22Rv1 (cell line): ENCODE measurements at regions not wholly inside any gene's neighbourhood (a gene's known extent, or its start where the extent isn't known, plus 50 kb on each side); places are given as distances from the start of the nearest gene placed in this dataset.

Experiments used
- ZFX ChIP-seq: fragments of 450-650 bp; IDR thresholded peaks from 2 replicates; pipeline ENCODE4 v1.6.1; 2017; ENCODE audit warnings: antibody characterized with exemption, borderline replicate concordance
- TF ChIP-seq, protein P1 (sequence below): fragments of 450-650 bp; IDR thresholded peaks from 2 replicates; pipeline ENCODE4 v1.5.1; 2017; ENCODE audit warnings: mild to moderate bottlenecking

DNA sequence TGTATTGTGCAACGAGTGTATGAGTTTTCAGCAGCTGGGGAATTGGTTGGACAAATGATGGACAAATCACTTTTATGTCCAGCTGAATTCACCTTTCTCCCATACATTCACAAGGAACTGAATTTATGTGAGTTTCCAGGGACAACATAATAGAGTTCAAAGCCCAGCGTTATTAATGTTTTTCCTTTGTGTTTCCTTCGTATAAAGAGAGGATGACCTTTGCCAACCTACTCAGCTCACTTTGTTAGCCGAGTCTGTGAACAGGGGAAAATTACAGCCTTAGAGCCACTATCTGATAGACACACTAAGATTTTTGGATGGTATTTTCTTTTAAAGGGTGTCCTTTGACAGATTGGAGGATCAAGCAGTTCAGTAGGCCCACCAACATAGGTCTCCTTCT, 352.5 kb downstream of the KIF4B start:
- TF ChIP-seq, protein P1, sequence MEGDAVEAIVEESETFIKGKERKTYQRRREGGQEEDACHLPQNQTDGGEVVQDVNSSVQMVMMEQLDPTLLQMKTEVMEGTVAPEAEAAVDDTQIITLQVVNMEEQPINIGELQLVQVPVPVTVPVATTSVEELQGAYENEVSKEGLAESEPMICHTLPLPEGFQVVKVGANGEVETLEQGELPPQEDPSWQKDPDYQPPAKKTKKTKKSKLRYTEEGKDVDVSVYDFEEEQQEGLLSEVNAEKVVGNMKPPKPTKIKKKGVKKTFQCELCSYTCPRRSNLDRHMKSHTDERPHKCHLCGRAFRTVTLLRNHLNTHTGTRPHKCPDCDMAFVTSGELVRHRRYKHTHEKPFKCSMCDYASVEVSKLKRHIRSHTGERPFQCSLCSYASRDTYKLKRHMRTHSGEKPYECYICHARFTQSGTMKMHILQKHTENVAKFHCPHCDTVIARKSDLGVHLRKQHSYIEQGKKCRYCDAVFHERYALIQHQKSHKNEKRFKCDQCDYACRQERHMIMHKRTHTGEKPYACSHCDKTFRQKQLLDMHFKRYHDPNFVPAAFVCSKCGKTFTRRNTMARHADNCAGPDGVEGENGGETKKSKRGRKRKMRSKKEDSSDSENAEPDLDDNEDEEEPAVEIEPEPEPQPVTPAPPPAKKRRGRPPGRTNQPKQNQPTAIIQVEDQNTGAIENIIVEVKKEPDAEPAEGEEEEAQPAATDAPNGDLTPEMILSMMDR = no peak
- no peak for TF ChIP-seq ZFX
